ENCODE measurements at regions not wholly inside any gene's neighbourhood (a gene's known extent, or its start where the extent isn't known, plus 50 kb on each side); places are given as distances from the start of the nearest gene placed in this dataset.

DNA sequence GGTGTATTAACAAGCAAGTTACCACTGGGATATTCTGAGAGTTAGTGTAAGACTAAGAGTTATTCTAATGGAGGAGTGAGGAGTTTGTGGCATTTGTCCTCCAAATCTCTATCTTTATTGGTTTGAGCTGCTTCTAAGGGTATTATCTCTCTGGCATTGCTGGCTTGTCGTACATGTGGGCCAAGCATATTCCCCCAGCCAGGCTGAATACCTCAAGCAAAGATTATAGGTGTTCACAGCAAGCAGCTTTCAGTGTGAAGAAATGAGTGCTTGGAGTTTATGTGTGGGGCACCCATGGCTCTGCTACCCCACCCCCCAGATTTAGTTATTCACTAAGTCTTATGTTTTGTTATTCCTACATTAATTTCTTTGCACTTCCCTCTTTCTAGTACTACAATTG lies 193.6 kb upstream of the FANCL start:
- no CpG with 5 or more reads among the region's 1 CpG for WGBS (ENCODE audit: insufficient coverage)
- Histone ChIP-seq H3K4me2 (replicated peaks; ENCODE audit: low read depth, low read length, poor library complexity, severe bottlenecking) (no peak overlapping the region), H2AFZ (ENCODE audit: insufficient read depth, low read depth, low read length, poor library complexity, severe bottlenecking) (no peak overlapping the region), H4K20me1 (ENCODE audit: control insufficient read depth, insufficient read depth, low read length, poor library complexity, severe bottlenecking) (no peaks in the 10 kb centered on the region), H3K36me3 (replicated peaks in 1 of 2; ENCODE audit: control extremely low read depth in 1 of 2, control insufficient read depth in 1 of 2, extremely low read depth in 1 of 2, insufficient read depth in 2 of 2, low read length in 1 of 2) (no peaks in the 10 kb centered on the region), H3K9me3 (ENCODE audit: control extremely low read depth in 1 of 3, control insufficient read depth in 2 of 3, insufficient read depth in 1 of 3, low read length in 2 of 3) (no peaks in the 10 kb centered on the region), H3K4me1 (ENCODE audit: control insufficient read depth in 2 of 2, insufficient read depth in 2 of 2, low read length in 2 of 2) (no peaks in the 10 kb centered on the region), H3K27ac (ENCODE audit: low read length in 2 of 2) (no peak overlapping the region), H3K9ac (ENCODE audit: low read length) (no peak overlapping the region), H3K4me3 (ENCODE audit: control extremely low read depth in 1 of 5, extremely low read depth in 1 of 5, insufficient read depth in 1 of 5, low read depth in 2 of 5, low read length in 4 of 5) (no peak overlapping the region), H3K79me2 (ENCODE audit: control insufficient read depth, insufficient read depth, low read length) (no peaks in the 10 kb centered on the region), H3K27me3 (replicated peaks in 1 of 4; ENCODE audit: control extremely low read depth in 1 of 4, control insufficient read depth in 3 of 4, insufficient read depth in 4 of 4, low read length in 3 of 4) (no peaks in the 10 kb centered on the region)
- TF ChIP-seq EZH2 (IDR thresholded peaks at IDR 0.05; ENCODE audit: borderline replicate concordance, insufficient read depth, low read depth, low read length, poor library complexity, severe bottlenecking) = no peak
- TF ChIP-seq, protein P1, sequence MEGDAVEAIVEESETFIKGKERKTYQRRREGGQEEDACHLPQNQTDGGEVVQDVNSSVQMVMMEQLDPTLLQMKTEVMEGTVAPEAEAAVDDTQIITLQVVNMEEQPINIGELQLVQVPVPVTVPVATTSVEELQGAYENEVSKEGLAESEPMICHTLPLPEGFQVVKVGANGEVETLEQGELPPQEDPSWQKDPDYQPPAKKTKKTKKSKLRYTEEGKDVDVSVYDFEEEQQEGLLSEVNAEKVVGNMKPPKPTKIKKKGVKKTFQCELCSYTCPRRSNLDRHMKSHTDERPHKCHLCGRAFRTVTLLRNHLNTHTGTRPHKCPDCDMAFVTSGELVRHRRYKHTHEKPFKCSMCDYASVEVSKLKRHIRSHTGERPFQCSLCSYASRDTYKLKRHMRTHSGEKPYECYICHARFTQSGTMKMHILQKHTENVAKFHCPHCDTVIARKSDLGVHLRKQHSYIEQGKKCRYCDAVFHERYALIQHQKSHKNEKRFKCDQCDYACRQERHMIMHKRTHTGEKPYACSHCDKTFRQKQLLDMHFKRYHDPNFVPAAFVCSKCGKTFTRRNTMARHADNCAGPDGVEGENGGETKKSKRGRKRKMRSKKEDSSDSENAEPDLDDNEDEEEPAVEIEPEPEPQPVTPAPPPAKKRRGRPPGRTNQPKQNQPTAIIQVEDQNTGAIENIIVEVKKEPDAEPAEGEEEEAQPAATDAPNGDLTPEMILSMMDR (IDR thresholded peaks at IDR 0.05) = no peak
- Mint-ChIP-seq H3K4me3 (no peak overlapping the region), H3K4me1 (no peaks in the 10 kb centered on the region), H3K9me3 (ENCODE audit: insufficient read depth) (no peaks in the 10 kb centered on the region), H3K27ac (no peak overlapping the region), H3K27me3 (peaks cover 22% of the 10 kb centered on the region)
- POLR2A ChIA-PET = no interaction called here
- CTCF ChIA-PET = no interaction called here
- no peak for DNase-seq
- intact Hi-C loops (cut with micrococcal nuclease) = no loop called here
- no peak for ATAC-seq (ENCODE audit: low read depth)

DNA sequence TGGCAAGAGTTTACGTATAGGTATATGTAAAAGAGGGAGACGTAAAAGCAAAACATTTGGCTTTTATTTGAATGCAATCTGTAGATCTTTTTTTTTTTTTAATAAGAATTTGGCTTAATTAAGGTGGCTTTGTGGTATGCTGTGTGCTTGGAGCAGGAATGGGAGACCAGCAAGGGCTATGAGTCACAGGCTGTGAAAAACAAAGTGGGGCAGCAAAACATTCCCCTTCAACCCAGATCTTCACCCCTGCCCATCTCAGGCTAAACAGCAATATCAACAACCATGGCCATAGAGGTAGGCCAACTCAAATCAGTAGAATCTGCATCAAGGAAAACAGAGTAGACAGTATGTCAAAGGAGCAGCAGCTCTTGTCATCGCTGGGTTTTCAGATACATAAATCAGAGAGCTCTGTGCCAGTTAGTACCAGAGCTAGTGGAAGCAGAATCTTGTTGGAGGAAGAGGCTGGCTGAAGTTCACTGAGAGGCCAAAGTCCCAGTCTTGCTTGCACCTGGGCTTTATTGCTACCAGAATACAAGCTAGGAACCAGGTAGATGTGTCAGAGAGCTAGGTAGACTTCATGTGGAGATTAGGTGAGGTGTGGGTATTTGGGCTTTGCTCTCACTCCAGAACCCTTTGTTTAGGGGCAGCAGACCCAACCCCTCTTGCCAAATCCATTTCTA lies 191.5 kb upstream of the FANCL start:
- H3K4me3 Mint-ChIP-seq = no peak overlapping the region
- no peaks in the 10 kb centered on the region for H3K36me3 ChIP-seq (replicated peaks in 1 of 2; ENCODE audit: control extremely low read depth in 1 of 2, control insufficient read depth in 1 of 2, extremely low read depth in 1 of 2, insufficient read depth in 2 of 2, low read length in 1 of 2)
- ChIA-PET CTCF (no interaction called here), POLR2A (no interaction called here)
- H3K9me3 Mint-ChIP-seq (ENCODE audit: insufficient read depth) = no peaks in the 10 kb centered on the region
- H3K4me1 ChIP-seq (ENCODE audit: control insufficient read depth in 2 of 2, insufficient read depth in 2 of 2, low read length in 2 of 2) = peaks cover 0 to 5% of the 10 kb centered on the region in 2 donors
- TF ChIP-seq, protein P1 (IDR thresholded peaks at IDR 0.05) = no peak
- no peak for TF ChIP-seq EZH2 (IDR thresholded peaks at IDR 0.05; ENCODE audit: borderline replicate concordance, insufficient read depth, low read depth, low read length, poor library complexity, severe bottlenecking)
- intact Hi-C loops (cut with micrococcal nuclease) = no loop called here
- ATAC-seq (ENCODE audit: low read depth) (no peak), DNase-seq (no peak)
- H3K9me3 ChIP-seq (ENCODE audit: control extremely low read depth in 1 of 3, control insufficient read depth in 2 of 3, insufficient read depth in 1 of 3, low read length in 2 of 3) = no peaks in the 10 kb centered on the region
- H3K27me3 ChIP-seq (replicated peaks in 1 of 4; ENCODE audit: control extremely low read depth in 1 of 4, control insufficient read depth in 3 of 4, insufficient read depth in 4 of 4, low read length in 3 of 4) = peaks cover 0 to 10% (median 1%) of the 10 kb centered on the region in 4 experiments
- H3K27me3 Mint-ChIP-seq = peaks cover 29% of the 10 kb centered on the region
- no peak overlapping the region for H3K9ac ChIP-seq (ENCODE audit: low read length)
- no peak overlapping the region for H3K27ac ChIP-seq (ENCODE audit: low read length in 2 of 2)
- H4K20me1 ChIP-seq (ENCODE audit: control insufficient read depth, insufficient read depth, low read length, poor library complexity, severe bottlenecking) = no peaks in the 10 kb centered on the region
- no peak overlapping the region for H2AFZ ChIP-seq (ENCODE audit: insufficient read depth, low read depth, low read length, poor library complexity, severe bottlenecking)
- H3K4me2 ChIP-seq (replicated peaks; ENCODE audit: low read depth, low read length, poor library complexity, severe bottlenecking) = no peak overlapping the region
- H3K27ac Mint-ChIP-seq = no peak overlapping the region
- peaks cover 11% of the 10 kb centered on the region for H3K4me1 Mint-ChIP-seq
- 100% methylated on average over 2 of the region's 3 CpGs for WGBS (ENCODE audit: insufficient coverage)
- H3K79me2 ChIP-seq (ENCODE audit: control insufficient read depth, insufficient read depth, low read length) = no peaks in the 10 kb centered on the region
- no peak overlapping the region for H3K4me3 ChIP-seq (ENCODE audit: control extremely low read depth in 1 of 5, extremely low read depth in 1 of 5, insufficient read depth in 1 of 5, low read depth in 2 of 5, low read length in 4 of 5)
